Small intestine (tissue), 7 donors: ENCODE measurements at regions not wholly inside any gene's neighbourhood (a gene's known extent, or its start where the extent isn't known, plus 50 kb on each side); places are given as distances from the start of the nearest gene placed in this dataset.

Experiments used
- DNase-seq, 2 donors: peaks; one replicate each; pipeline versions ENCODE4 v3.0.0 to v3.0.0-alpha.2; 2013
- FAIRE-seq: peaks from 2 replicates; lab custom pipeline; 2012; peaks lifted over from hg19 to GRCh38; lab: Jason Lieb, UNC
- H3K27ac ChIP-seq, 3 donors: one replicate each; pipeline ENCODE4 v1.5.1; 2013; ENCODE audit warnings: low read length in 2 of 3, mild to moderate bottlenecking in 2 of 3, control low read depth in 1 of 3, inconsistent platforms in 1 of 3, low read depth in 1 of 3, moderate library complexity in 1 of 3
- H3K27me3 ChIP-seq, 3 donors: one replicate each; pipeline ENCODE4 v1.6.1; 2013; ENCODE audit warnings: low read length in 3 of 3, inconsistent platforms in 1 of 3; ENCODE audit not compliant: control insufficient read depth in 3 of 3, insufficient read depth in 3 of 3
- H3K36me3 ChIP-seq, 3 donors: one replicate each; pipeline ENCODE4 v1.6.1; 2013; ENCODE audit warnings: low read length in 3 of 3, inconsistent platforms in 1 of 3, low read depth in 1 of 3, mild to moderate bottlenecking in 1 of 3, moderate library complexity in 1 of 3; ENCODE audit not compliant: control insufficient read depth in 3 of 3, insufficient read depth in 2 of 3
- H3K4me1 ChIP-seq, 3 donors: one replicate each; pipeline ENCODE4 v1.6.1; 2013; ENCODE audit warnings: low read length in 2 of 3, inconsistent platforms in 1 of 3, low read depth in 1 of 3, mild to moderate bottlenecking in 1 of 3, moderate library complexity in 1 of 3; ENCODE audit not compliant: control insufficient read depth in 3 of 3, insufficient read depth in 2 of 3
- H3K4me3 ChIP-seq, 3 donors: one replicate each; pipeline ENCODE4 v1.5.1; 2013; ENCODE audit warnings: low read length in 3 of 3, control low read depth in 1 of 3, inconsistent platforms in 1 of 3, low read depth in 1 of 3, mild to moderate bottlenecking in 1 of 3, moderate library complexity in 1 of 3
- H3K9me3 ChIP-seq, 2 donors: one replicate each; pipeline ENCODE4 v1.6.1; 2013; ENCODE audit warnings: low read depth in 1 of 2, low read length in 1 of 2; ENCODE audit not compliant: control insufficient read depth in 2 of 2, insufficient read depth in 1 of 2
- WGBS, 3 donors: extraction: QIAGEN DNeasy Blood & Tissue Kit; methylation state at CpG; one replicate each; pipeline ENCODE4 v1.1.7; 2013; 5-methylcytosine and 5-hydroxymethylcytosine counted together
- donor health status: healthy with polysubstance abuse.
- donor health status: control.
- donor health status: control.
- donor health status: Bipolar disorder and iron deficiency.
- donor health status: healthy.

DNA sequence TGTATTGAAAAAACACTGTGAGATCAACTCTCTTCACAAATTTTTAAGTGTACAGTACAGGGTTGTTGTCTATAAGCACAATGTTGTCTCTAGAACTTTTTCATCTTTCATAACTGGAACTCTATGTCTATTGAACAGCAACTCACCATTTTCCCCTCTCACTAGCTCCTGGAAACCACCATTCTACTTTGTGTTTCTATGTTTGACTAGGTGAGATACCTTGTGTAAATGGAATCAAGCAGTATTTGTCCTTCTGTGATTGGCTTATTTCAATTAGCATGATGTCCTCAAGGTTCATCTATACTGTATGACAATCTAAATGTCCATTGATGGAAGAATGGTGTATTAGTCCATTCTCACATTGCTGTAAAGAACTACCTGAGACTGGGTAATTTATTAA lies 210.1 kb upstream of the FUT9 start:
- H3K27me3 ChIP-seq, result no peaks in the 10 kb centered on the region
- H3K4me3 ChIP-seq, result no peak overlapping the region
- DNase-seq (no peak), FAIRE-seq (no peak)
- no peaks in the 10 kb centered on the region for H3K4me1 ChIP-seq
- no peak overlapping the region for H3K27ac ChIP-seq
- H3K36me3 ChIP-seq, result no peaks in the 10 kb centered on the region
- H3K9me3 ChIP-seq, result no peaks in the 10 kb centered on the region

DNA sequence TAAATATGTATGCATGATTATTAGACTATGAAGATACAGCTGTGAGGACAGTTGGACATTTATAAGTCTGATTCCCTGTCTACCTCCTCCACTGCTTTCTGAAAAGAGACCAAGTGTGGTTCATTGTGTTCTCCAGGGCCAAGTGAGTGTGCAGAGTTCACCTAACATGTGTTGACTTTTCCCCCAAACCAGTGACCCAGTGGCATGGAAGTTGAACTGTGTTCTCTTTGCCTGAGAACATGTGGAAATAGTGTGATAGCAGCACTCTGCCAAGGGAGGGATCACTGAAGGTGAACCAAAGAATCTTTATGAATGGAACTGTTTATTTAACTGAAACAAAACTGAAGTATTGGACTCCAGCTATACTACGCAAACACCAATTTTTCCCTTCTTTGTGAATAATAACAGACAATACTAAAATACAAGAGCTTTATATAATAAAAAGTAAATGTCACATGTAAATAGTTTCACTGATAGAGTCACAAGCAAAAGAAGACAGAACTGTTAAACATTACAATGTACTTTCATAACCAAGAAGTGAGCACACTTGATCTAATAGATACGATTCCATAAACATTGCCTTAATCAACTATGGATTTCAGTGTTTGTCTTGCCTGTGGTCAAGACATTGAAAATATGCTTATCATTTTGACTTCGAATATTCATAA lies 200.3 kb upstream of the FUT9 start:
- no peaks in the 10 kb centered on the region for H3K27me3 ChIP-seq
- no peak for FAIRE-seq
- H3K4me1 ChIP-seq, result no peaks in the 10 kb centered on the region
- 78 to 84% (median 79%) methylated on average over 3 of the region's 3 CpGs for WGBS, 3 donors
- DNase-seq, result no peak
- H3K27ac ChIP-seq, result no peak overlapping the region
- H3K9me3 ChIP-seq, result no peaks in the 10 kb centered on the region
- H3K4me3 ChIP-seq, result no peak overlapping the region
- no peaks in the 10 kb centered on the region for H3K36me3 ChIP-seq

DNA sequence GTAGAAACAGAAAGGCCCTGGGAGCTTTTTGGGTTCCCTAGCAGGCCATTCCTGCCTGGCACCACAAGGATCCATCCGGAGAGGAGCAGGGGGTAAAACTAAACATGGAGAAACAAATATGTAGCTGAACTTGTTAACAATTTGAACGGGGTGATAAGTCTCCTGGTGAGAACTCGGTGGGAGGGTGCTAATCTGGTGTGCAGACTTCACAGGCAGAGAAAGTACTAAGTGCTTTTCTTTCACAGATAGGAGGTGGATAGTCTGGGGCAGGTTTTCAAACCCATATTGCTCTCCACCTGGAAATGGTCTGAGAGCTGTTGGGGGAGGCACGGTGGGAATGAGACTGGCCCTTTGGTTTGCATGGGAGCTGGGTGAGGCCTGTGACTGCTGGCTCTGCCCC lies 196.3 kb upstream of the FUT9 start:
- FAIRE-seq (no peak), DNase-seq (no peak)
- Histone ChIP-seq H3K27ac (no peak overlapping the region), H3K27me3 (no peaks in the 10 kb centered on the region), H3K4me1 (no peaks in the 10 kb centered on the region), H3K4me3 (no peak overlapping the region), H3K36me3 (no peaks in the 10 kb centered on the region), H3K9me3 (no peaks in the 10 kb centered on the region)
- WGBS, 3 donors, result 35 to 52% (median 42%) methylated on average over 4 of the region's 4 CpGs

DNA sequence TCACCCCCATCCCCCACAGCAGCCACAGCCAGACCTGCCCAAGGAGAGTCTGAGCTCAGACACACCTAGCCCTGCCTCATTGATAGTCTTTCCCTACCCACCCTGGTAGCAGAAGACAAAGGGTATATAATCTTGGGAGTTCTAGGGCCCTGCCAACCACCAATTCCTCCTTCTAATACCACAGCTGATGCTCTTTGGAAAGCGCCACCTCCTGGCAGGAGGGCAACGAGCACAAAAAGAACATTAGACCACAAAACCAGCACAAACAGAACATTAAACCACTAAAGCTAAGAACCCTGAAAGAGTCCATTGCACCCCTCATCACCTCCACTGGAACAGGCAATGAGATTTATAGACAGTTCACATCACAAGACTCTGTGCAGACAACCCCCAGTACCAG lies 195.8 kb upstream of the FUT9 start:
- WGBS, 3 donors, result 61 to 73% (median 71%) methylated on average over 2 of the region's 2 CpGs
- DNase-seq, result no peak
- H3K27me3 ChIP-seq, result no peaks in the 10 kb centered on the region

DNA sequence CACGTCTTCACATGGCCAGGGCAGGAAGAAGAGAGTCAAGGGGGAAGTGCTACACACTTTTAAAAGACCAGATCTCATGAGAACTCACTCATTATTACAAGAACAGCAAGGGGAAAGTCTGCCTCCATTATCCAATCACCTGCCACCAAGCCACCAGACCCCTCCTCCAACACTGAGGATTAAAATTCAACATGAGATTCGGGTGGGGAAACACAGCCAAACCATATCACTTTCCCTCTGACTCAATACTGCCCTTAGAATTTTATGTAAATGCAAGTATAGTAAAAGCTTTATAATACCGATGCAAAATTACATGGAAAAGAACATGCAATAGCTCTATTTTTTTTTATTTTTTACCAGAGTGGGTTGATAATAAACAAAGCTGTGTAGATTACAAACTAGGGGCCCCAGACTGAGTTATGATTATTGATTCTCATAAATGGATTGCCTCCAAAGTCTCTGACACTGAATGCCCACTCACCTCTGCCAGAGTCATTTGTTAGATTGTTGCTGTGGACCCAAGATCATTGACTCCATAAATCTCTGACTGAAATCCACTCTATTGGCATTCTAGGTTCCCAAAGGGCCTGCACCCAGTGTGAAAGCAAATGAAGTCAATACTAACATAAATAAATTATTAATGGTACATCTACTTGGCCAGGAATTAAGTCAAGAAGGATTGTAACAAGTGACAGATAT lies 184.8 kb upstream of the FUT9 start:
- H3K27me3 ChIP-seq, result no peaks in the 10 kb centered on the region
- no peaks in the 10 kb centered on the region for H3K9me3 ChIP-seq
- DNase-seq (no peak), FAIRE-seq (no peak)
- no peaks in the 10 kb centered on the region for H3K36me3 ChIP-seq
- H3K4me3 ChIP-seq, result no peak overlapping the region
- H3K27ac ChIP-seq, result no peak overlapping the region
- WGBS, 3 donors, result 39 to 52% (median 44%) methylated on average over 3 of the region's 3 CpGs
- H3K4me1 ChIP-seq, result no peaks in the 10 kb centered on the region

More for the DNA sequence above, 195.8 kb upstream of the FUT9 start:
- FAIRE-seq, result no peak
- H3K4me1 ChIP-seq, result no peaks in the 10 kb centered on the region
- no peak overlapping the region for H3K27ac ChIP-seq
- H3K4me3 ChIP-seq, result no peak overlapping the region
- no peaks in the 10 kb centered on the region for H3K36me3 ChIP-seq
- no peaks in the 10 kb centered on the region for H3K9me3 ChIP-seq

DNA sequence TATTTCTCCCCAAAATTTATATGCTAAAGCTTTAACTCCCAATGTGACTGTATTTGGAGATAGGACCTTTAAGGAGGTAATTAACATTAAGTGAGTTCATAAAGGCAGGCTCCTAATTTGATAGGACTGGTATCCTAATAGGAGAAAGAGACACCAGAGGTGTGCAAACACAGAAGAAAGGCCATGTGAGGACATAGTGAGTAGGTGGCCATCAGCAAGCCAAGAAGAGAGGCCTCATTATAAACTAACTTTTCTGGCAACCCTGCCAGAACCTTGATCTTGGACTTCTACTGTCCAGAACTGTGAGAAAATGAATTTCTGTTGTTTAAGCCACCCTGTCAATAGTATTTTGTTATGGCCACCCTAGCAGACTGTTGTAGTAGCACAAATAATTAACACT lies 177.9 kb upstream of the FUT9 start:
- Histone ChIP-seq H3K27ac (no peak overlapping the region), H3K27me3 (no peaks in the 10 kb centered on the region), H3K4me3 (no peak overlapping the region), H3K36me3 (no peaks in the 10 kb centered on the region), H3K4me1 (no peaks in the 10 kb centered on the region), H3K9me3 (no peaks in the 10 kb centered on the region)
- DNase-seq, result no peak
- FAIRE-seq, result no peak

DNA sequence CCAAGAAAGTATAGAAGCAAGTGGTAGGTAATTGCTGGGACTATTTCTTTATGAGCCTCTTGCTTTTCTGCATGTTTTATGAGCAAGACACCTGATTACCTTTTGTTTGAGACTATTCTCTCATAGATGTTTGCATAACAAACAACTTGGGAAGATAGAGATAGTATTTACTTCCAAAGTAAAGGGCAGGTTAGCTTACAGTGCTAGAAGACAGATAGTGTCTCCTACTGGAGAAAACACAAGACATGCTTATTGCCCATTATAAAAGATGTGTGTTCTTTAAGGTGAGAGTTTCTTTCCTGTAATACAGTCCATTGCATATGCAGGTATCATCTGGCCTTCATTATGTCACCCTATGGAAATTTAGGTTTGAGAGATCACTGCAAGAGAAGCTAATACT lies 174.2 kb upstream of the FUT9 start:
- Histone ChIP-seq H3K36me3 (no peaks in the 10 kb centered on the region), H3K4me3 (no peak overlapping the region), H3K27ac (no peak overlapping the region), H3K4me1 (no peaks in the 10 kb centered on the region), H3K9me3 (no peaks in the 10 kb centered on the region), H3K27me3 (no peaks in the 10 kb centered on the region)
- no peak for DNase-seq
- FAIRE-seq, result no peak

DNA sequence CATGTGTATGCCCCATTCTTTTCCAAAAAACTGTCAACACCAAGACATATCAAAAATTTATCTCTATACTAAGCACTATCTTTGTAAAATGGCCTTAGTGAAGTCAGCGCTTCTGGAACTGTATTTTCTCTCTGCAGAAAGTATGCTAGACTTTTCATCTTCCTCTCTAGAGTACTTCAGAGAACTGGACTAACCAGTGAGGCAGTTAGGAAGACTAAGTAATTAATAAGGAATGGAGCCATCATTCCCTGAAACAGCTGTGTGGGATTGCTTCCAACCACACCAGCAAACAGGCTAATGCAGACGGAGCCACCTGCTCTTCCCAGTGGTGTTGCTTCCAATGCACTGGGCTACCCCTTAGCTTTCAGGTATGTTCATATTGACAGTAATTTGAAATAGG lies 169.1 kb upstream of the FUT9 start:
- 66 to 81% (median 71%) methylated on average over 2 of the region's 2 CpGs for WGBS, 3 donors
- DNase-seq (no peak), FAIRE-seq (no peak)

DNA sequence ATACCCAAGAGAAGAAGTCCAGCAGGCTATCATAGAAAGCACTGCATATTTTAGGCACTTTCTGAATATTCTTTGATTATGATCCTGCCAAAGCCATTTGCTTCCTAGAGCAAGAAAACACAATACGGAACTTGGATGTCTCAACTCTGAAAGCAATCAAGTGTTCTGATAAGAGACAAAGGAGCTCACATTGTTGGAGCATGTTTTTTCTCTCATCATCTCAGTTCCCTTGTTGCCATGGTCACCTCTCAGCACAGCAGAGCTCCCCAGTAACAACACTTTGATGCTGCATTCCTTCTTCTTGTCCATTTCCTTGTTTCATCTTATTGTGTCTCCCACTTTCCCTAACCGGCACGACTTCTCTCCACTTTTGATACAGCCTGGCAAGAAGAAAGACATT lies 168.7 kb upstream of the FUT9 start:
- Histone ChIP-seq H3K4me3 (no peak overlapping the region), H3K36me3 (no peaks in the 10 kb centered on the region), H3K4me1 (no peaks in the 10 kb centered on the region), H3K9me3 (no peaks in the 10 kb centered on the region), H3K27ac (no peak overlapping the region), H3K27me3 (no peaks in the 10 kb centered on the region)
- FAIRE-seq (no peak), DNase-seq (no peak)
- 44 to 58% (median 52%) methylated on average over 3 of the region's 3 CpGs for WGBS, 3 donors

More for the DNA sequence above, 169.1 kb upstream of the FUT9 start:
- no peaks in the 10 kb centered on the region for H3K9me3 ChIP-seq
- no peak overlapping the region for H3K27ac ChIP-seq
- no peaks in the 10 kb centered on the region for H3K27me3 ChIP-seq
- H3K4me3 ChIP-seq, result no peak overlapping the region
- no peaks in the 10 kb centered on the region for H3K4me1 ChIP-seq
- no peaks in the 10 kb centered on the region for H3K36me3 ChIP-seq
